Spleen (tissue), 11 donors: ENCODE measurements at regions not wholly inside any gene's neighbourhood (a gene's known extent, or its start where the extent isn't known, plus 50 kb on each side); places are given as distances from the start of the nearest gene placed in this dataset.

Experiments used
- DNase-seq: peaks from one replicate; pipeline ENCODE4 v3.0.0-alpha.2; 2020
- H3K27ac ChIP-seq, 8 donors: fragments of 200-600 bp; sonication (generic) in 7 of 8; 1 replicate in 4 of 8; 2 replicates in 4 of 8; pipeline versions ENCODE4 v1.5.0 to v1.8.0; 2016 to 2021; ENCODE audit warnings: inconsistent platforms in 4 of 8, mild to moderate bottlenecking in 4 of 8, moderate library complexity in 1 of 8
- H3K27me3 ChIP-seq, 7 donors: fragments of 200-600 bp; sonication (generic) in 6 of 7; replicated peaks in 1 of 7; 1 replicate in 4 of 7; 2 replicates in 3 of 7; pipeline versions ENCODE4 v1.5.0 to v1.8.0; 2016 to 2021; ENCODE audit warnings: inconsistent platforms in 3 of 7, mild to moderate bottlenecking in 1 of 7
- H3K36me3 ChIP-seq, 6 donors: fragments of 200-600 bp; sonication (generic) in 5 of 6; 1 replicate in 4 of 6; 2 replicates in 2 of 6; pipeline versions ENCODE4 v1.5.0 to v1.8.0; 2016 to 2021; ENCODE audit warnings: inconsistent platforms in 2 of 6
- H3K4me1 ChIP-seq, 6 donors: fragments of 200-600 bp; sonication (generic) in 5 of 6; 1 replicate in 3 of 6; 2 replicates in 3 of 6; pipeline versions ENCODE4 v1.5.0 to v1.8.0; 2016 to 2021; ENCODE audit warnings: inconsistent platforms in 3 of 6
- H3K4me3 ChIP-seq, 8 donors: fragments of 200-600 bp; sonication (generic) in 7 of 8; 1 replicate in 4 of 8; 2 replicates in 4 of 8; pipeline versions ENCODE4 v1.5.0 to v1.8.0; 2016 to 2021; ENCODE audit warnings: inconsistent platforms in 4 of 8, mild to moderate bottlenecking in 4 of 8, moderate library complexity in 2 of 8
- H3K9me3 ChIP-seq, 8 donors: fragments of 200-600 bp; sonication (generic) in 7 of 8; 1 replicate in 4 of 8; 2 replicates in 4 of 8; pipeline versions ENCODE4 v1.5.0 to v1.8.0; 2016 to 2021; ENCODE audit warnings: inconsistent platforms in 4 of 8
- CTCF ChIP-seq, 11 experiments: fragments of 200-600 bp in 7 of 11; fragments of 450-650 bp in 4 of 11; sonication (generic) in 4 of 11; IDR thresholded peaks in 8 of 11; conservative IDR thresholded peaks in 3 of 11; 1 replicate in 7 of 11; 2 replicates in 4 of 11; pipeline versions ENCODE4 v1.4.0 to v1.8.0; 2016 to 2021; ENCODE audit warnings: antibody characterized with exemption in 11 of 11, inconsistent platforms in 4 of 11, mild to moderate bottlenecking in 1 of 11
- POLR2A ChIP-seq, 3 donors: fragments of 450-650 bp; IDR thresholded peaks; one replicate each; pipeline ENCODE4 v1.5.1; 2017; ENCODE audit warnings: antibody characterized with exemption in 3 of 3, mild to moderate bottlenecking in 1 of 3
- POLR2AphosphoS5 ChIP-seq, 3 donors: sonication (generic); formaldehyde crosslinking; IDR thresholded peaks; one replicate each; pipeline ENCODE4 v1.5.1; 2017; ENCODE audit warnings: antibody characterized with exemption in 3 of 3
- WGBS, 5 donors: extraction: QIAGEN DNeasy Blood & Tissue Kit in 3 of 5; methylation state at CpG; one replicate each; pipeline versions ENCODE4 v1.1.5 to v1.1.7; 2013 to 2018; 5-methylcytosine and 5-hydroxymethylcytosine counted together
- intact Hi-C: fragments of 100-400 bp; cut with DNase I; formaldehyde crosslinking; loops from one replicate; pipeline ENCODE4 v1.15.0; 2023; ENCODE audit warnings: low total_unique reads
- donor health status: healthy with polysubstance abuse.
- donor health status: DM: no; HTN: no; CAD: no; lungs with moderate emphysema.
- donor health status: DM: no; HTN: no; CAD: no.
- donor health status: Bipolar disorder and iron deficiency.
- donor health status: healthy.
- donor health status: DM: no; HTN: no; CAD: no.
- donor health status: DM: yes; HTN: yes; CAD: no.

GRCh38 chr9:74117151-74117550, 380.0 kb upstream of the RORB start:
- TF ChIP-seq CTCF (IDR thresholded peaks at IDR 0.05 in 8 of 11, conservative IDR thresholded peaks at IDR 0.05 in 3 of 11) = no peak
- TF ChIP-seq POLR2A (IDR thresholded peaks at IDR 0.05) = no peak
- TF ChIP-seq POLR2AphosphoS5 (IDR thresholded peaks at IDR 0.05) = no peak
- intact Hi-C loops = no loop called here
- no peak overlapping the region for H3K27ac ChIP-seq
- H3K4me1 ChIP-seq = no peaks in the 10 kb centered on the region
- no peak overlapping the region for H3K4me3 ChIP-seq
- no peaks in the 10 kb centered on the region for H3K36me3 ChIP-seq
- no peak for DNase-seq
- H3K9me3 ChIP-seq = peaks cover 0 to 3% (median 0%) of the 10 kb centered on the region in 8 donors
- H3K27me3 ChIP-seq = no peaks in the 10 kb centered on the region

GRCh38 chr9:74117731-74118130, 379.4 kb upstream of the RORB start:
- Histone ChIP-seq H3K4me1 (no peaks in the 10 kb centered on the region), H3K27me3 (no peaks in the 10 kb centered on the region), H3K36me3 (no peaks in the 10 kb centered on the region), H3K9me3 (peaks cover 0 to 3% (median 0%) of the 10 kb centered on the region in 8 donors), H3K4me3 (no peak overlapping the region), H3K27ac (no peak overlapping the region)
- intact Hi-C loops = no loop called here
- WGBS, 5 donors = 68 to 86% (median 81%) methylated on average over 3 of the region's 3 CpGs
- DNase-seq = no peak
- TF ChIP-seq POLR2A (IDR thresholded peaks at IDR 0.05) (no peak), CTCF (IDR thresholded peaks at IDR 0.05 in 8 of 11, conservative IDR thresholded peaks at IDR 0.05 in 3 of 11) (no peak), POLR2AphosphoS5 (IDR thresholded peaks at IDR 0.05) (no peak)

GRCh38 chr9:74120061-74120460, 377.1 kb upstream of the RORB start:
- no peak overlapping the region for H3K4me3 ChIP-seq
- 21 to 43% (median 34%) methylated on average over 1 of the region's 1 CpG for WGBS, 5 donors
- no peaks in the 10 kb centered on the region for H3K36me3 ChIP-seq
- no peak overlapping the region for H3K27ac ChIP-seq
- no peaks in the 10 kb centered on the region for H3K4me1 ChIP-seq
- intact Hi-C loops = no loop called here
- TF ChIP-seq CTCF (IDR thresholded peaks at IDR 0.05 in 8 of 11, conservative IDR thresholded peaks at IDR 0.05 in 3 of 11) (no peak), POLR2AphosphoS5 (IDR thresholded peaks at IDR 0.05) (no peak), POLR2A (IDR thresholded peaks at IDR 0.05) (no peak)
- peaks cover 0 to 3% (median 0%) of the 10 kb centered on the region in 8 donors for H3K9me3 ChIP-seq
- no peaks in the 10 kb centered on the region for H3K27me3 ChIP-seq
- DNase-seq = no peak

- Histone ChIP-seq H3K4me3 (no peak overlapping the region), H3K36me3 (no peaks in the 10 kb centered on the region), H3K9me3 (peaks cover 0 to 3% (median 0%) of the 10 kb centered on the region in 8 donors), H3K27me3 (no peaks in the 10 kb centered on the region), H3K4me1 (no peaks in the 10 kb centered on the region), H3K27ac (no peak overlapping the region)
- TF ChIP-seq POLR2AphosphoS5 (IDR thresholded peaks at IDR 0.05) = no peak
- no peak for TF ChIP-seq CTCF (IDR thresholded peaks at IDR 0.05 in 8 of 11, conservative IDR thresholded peaks at IDR 0.05 in 3 of 11)
- no peak for TF ChIP-seq POLR2A (IDR thresholded peaks at IDR 0.05)
- no peak for DNase-seq
- WGBS, 5 donors = 60 to 87% (median 78%) methylated on average over 4 of the region's 4 CpGs
- intact Hi-C loops = no loop called here
Observed at GRCh38 chr9:74120470-74120869, 376.7 kb upstream of the RORB start.
